ENCODE measurements at regions not wholly inside any gene's neighbourhood (a gene's known extent, or its start where the extent isn't known, plus 50 kb on each side); places are given as distances from the start of the nearest gene placed in this dataset.

- TF ChIP-seq, protein P1, sequence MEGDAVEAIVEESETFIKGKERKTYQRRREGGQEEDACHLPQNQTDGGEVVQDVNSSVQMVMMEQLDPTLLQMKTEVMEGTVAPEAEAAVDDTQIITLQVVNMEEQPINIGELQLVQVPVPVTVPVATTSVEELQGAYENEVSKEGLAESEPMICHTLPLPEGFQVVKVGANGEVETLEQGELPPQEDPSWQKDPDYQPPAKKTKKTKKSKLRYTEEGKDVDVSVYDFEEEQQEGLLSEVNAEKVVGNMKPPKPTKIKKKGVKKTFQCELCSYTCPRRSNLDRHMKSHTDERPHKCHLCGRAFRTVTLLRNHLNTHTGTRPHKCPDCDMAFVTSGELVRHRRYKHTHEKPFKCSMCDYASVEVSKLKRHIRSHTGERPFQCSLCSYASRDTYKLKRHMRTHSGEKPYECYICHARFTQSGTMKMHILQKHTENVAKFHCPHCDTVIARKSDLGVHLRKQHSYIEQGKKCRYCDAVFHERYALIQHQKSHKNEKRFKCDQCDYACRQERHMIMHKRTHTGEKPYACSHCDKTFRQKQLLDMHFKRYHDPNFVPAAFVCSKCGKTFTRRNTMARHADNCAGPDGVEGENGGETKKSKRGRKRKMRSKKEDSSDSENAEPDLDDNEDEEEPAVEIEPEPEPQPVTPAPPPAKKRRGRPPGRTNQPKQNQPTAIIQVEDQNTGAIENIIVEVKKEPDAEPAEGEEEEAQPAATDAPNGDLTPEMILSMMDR (CRISPR knock-in tag; IDR thresholded peaks at IDR 0.05), result peak; percentile 71
- TF ChIP-seq, protein P2, sequence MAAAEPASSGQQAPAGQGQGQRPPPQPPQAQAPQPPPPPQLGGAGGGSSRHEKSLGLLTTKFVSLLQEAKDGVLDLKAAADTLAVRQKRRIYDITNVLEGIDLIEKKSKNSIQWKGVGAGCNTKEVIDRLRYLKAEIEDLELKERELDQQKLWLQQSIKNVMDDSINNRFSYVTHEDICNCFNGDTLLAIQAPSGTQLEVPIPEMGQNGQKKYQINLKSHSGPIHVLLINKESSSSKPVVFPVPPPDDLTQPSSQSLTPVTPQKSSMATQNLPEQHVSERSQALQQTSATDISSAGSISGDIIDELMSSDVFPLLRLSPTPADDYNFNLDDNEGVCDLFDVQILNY (CRISPR knock-in tag; conservative IDR thresholded peaks at IDR 0.05), result no peak
Measured at GRCh38 chr1:105137543-105138457, 1388.1 kb downstream of the AMY1C start.
